ENCODE measurements at regions not wholly inside any gene's neighbourhood (a gene's known extent, or its start where the extent isn't known, plus 50 kb on each side); places are given as distances from the start of the nearest gene placed in this dataset.

DNA sequence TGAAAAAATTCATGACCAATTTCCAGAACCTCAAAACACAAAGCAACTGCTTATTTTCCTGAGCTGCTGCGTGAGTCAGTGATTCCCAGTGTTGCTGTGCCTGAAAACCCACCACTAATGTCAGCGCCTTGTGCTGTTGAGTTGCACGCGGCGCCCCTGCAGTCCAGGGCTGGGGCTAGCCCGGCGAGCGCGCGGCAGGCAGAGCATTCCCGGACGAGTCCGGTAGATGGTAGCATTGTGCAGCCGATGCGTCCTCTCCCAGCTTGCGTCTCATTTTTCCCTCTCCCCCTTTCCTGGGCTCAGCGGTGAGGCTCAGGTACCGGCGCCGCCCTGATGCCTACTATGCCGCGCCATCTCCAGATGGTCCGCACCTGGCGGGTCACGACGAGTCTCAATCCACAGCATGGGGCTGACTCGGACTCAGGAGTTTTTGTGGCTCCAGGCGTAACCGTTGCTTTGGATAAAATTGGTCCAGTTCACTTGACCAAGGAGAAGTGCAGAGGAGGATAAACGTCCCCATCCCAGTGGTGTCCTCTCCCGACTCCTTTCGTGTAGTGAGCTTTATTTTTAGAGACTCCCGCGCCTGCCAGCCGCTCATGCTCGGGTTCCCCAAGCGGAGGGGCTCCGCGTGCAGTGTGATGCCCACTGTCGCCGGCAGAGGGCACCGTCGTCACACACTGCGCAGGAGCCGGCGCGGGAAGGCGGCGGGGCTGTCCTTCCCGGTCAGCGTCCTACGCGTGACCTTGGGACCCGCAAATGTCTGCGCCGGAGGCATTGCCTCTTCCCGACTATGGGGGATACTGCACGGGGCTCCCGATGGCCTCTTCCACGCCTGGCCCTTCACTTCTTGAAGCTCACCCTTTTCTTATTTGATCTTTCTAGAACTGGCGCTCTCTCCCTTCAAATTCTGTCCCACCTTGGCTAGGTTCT, 53.6 kb upstream of the IGFBP7 start (continued):
- TF ChIP-seq, protein P1, sequence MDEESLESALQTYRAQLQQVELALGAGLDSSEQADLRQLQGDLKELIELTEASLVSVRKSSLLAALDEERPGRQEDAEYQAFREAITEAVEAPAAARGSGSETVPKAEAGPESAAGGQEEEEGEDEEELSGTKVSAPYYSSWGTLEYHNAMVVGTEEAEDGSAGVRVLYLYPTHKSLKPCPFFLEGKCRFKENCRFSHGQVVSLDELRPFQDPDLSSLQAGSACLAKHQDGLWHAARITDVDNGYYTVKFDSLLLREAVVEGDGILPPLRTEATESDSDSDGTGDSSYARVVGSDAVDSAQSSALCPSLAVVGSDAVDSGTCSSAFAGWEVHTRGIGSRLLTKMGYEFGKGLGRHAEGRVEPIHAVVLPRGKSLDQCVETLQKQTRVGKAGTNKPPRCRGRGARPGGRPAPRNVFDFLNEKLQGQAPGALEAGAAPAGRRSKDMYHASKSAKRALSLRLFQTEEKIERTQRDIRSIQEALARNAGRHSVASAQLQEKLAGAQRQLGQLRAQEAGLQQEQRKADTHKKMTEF (CRISPR knock-in tag; IDR thresholded peaks at IDR 0.05): 0 out of 2 replicates have a peak, but pooled peaks have one; percentile 29
- TF ChIP-seq FOXC1 (CRISPR knock-in tag; IDR thresholded peaks at IDR 0.05; ENCODE audit: borderline replicate concordance): peak; percentile 62; the same call in 1 of the 2 replicates
- 0 out of 2 replicates have a peak, but pooled peaks have one; percentile 6 for TF ChIP-seq FOXA3 (CRISPR knock-in tag; IDR thresholded peaks at IDR 0.05)
- 0 out of 2 replicates have a peak, but pooled peaks have one; percentile 44 for TF ChIP-seq ZNF317 (CRISPR knock-in tag; IDR thresholded peaks at IDR 0.05)
- TF ChIP-seq RBM39 (IDR thresholded peaks at IDR 0.05; ENCODE audit: low read depth, low read length, poor library complexity, severe bottlenecking): peak; percentile 34
- no peak for TF ChIP-seq ARNT (IDR thresholded peaks at IDR 0.05)
- 0 out of 2 replicates have a peak, but pooled peaks have one; percentile 2 for TF ChIP-seq CREB1 (IDR thresholded peaks at IDR 0.05)
- no peak for TF ChIP-seq CREB1 (CRISPR knock-in tag; IDR thresholded peaks at IDR 0.05)
- TF ChIP-seq DMAP1 (CRISPR knock-in tag; IDR thresholded peaks at IDR 0.05): 0 out of 2 replicates have a peak, but pooled peaks have one; percentile 23
- no peak for TF ChIP-seq FOSL1 (CRISPR knock-in tag; IDR thresholded peaks at IDR 0.05; ENCODE audit: borderline replicate concordance)
- TF ChIP-seq BCL6 (CRISPR knock-in tag; IDR thresholded peaks at IDR 0.05): peak; percentile 37; the same call in 1 of the 2 replicates
- TF ChIP-seq SUZ12 (IDR thresholded peaks at IDR 0.05; ENCODE audit: low read depth, low read length): no peak
- no peak for TF ChIP-seq MBNL3 (CRISPR knock-in tag; conservative IDR thresholded peaks at IDR 0.05)
- TF ChIP-seq FIP1L1 (IDR thresholded peaks at IDR 0.05; ENCODE audit: borderline replicate concordance, insufficient read depth, low read depth, low read length): no peak
- TF ChIP-seq ETV5 (CRISPR knock-in tag; IDR thresholded peaks at IDR 0.05; ENCODE audit: borderline replicate concordance): 0 out of 2 replicates have a peak, but pooled peaks have one; percentile 14
- peak; percentile 79 for TF ChIP-seq RAD21 (CRISPR knock-in tag; IDR thresholded peaks at IDR 0.05)
- TF ChIP-seq, protein P2, sequence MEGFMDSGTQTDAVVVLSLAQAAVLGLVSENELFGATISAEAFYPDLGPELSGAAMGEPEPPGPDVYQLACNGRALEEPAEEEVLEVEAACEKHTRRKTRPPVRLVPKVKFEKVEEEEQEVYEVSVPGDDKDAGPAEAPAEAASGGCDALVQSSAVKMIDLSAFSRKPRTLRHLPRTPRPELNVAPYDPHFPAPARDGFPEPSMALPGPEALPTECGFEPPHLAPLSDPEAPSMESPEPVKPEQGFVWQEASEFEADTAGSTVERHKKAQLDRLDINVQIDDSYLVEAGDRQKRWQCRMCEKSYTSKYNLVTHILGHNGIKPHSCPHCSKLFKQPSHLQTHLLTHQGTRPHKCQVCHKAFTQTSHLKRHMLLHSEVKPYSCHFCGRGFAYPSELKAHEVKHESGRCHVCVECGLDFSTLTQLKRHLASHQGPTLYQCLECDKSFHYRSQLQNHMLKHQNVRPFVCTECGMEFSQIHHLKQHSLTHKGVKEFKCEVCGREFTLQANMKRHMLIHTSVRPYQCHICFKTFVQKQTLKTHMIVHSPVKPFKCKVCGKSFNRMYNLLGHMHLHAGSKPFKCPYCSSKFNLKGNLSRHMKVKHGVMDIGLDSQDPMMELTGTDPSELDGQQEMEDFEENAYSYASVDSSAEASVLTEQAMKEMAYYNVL (CRISPR knock-in tag; IDR thresholded peaks at IDR 0.05; ENCODE audit: borderline replicate concordance): no peak
- TF ChIP-seq, protein P3, sequence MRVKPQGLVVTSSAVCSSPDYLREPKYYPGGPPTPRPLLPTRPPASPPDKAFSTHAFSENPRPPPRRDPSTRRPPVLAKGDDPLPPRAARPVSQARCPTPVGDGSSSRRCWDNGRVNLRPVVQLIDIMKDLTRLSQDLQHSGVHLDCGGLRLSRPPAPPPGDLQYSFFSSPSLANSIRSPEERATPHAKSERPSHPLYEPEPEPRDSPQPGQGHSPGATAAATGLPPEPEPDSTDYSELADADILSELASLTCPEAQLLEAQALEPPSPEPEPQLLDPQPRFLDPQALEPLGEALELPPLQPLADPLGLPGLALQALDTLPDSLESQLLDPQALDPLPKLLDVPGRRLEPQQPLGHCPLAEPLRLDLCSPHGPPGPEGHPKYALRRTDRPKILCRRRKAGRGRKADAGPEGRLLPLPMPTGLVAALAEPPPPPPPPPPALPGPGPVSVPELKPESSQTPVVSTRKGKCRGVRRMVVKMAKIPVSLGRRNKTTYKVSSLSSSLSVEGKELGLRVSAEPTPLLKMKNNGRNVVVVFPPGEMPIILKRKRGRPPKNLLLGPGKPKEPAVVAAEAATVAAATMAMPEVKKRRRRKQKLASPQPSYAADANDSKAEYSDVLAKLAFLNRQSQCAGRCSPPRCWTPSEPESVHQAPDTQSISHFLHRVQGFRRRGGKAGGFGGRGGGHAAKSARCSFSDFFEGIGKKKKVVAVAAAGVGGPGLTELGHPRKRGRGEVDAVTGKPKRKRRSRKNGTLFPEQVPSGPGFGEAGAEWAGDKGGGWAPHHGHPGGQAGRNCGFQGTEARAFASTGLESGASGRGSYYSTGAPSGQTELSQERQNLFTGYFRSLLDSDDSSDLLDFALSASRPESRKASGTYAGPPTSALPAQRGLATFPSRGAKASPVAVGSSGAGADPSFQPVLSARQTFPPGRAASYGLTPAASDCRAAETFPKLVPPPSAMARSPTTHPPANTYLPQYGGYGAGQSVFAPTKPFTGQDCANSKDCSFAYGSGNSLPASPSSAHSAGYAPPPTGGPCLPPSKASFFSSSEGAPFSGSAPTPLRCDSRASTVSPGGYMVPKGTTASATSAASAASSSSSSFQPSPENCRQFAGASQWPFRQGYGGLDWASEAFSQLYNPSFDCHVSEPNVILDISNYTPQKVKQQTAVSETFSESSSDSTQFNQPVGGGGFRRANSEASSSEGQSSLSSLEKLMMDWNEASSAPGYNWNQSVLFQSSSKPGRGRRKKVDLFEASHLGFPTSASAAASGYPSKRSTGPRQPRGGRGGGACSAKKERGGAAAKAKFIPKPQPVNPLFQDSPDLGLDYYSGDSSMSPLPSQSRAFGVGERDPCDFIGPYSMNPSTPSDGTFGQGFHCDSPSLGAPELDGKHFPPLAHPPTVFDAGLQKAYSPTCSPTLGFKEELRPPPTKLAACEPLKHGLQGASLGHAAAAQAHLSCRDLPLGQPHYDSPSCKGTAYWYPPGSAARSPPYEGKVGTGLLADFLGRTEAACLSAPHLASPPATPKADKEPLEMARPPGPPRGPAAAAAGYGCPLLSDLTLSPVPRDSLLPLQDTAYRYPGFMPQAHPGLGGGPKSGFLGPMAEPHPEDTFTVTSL (CRISPR knock-in tag; IDR thresholded peaks at IDR 0.05; ENCODE audit: borderline replicate concordance): peak; percentile 27; the same call in 1 of the 2 replicates
- peak; percentile 63; the same call in 1 of the 2 replicates for TF ChIP-seq ZNF350 (CRISPR knock-in tag; IDR thresholded peaks at IDR 0.05; ENCODE audit: borderline replicate concordance, low read depth)
- TF ChIP-seq HIVEP1 (CRISPR knock-in tag; IDR thresholded peaks at IDR 0.05): no peak; the same call in 1 of the 2 replicates
- TF ChIP-seq SPEN (CRISPR knock-in tag; IDR thresholded peaks at IDR 0.05; ENCODE audit: low read depth): peak; percentile 45; the same call in 1 of the 2 replicates

Measured in HepG2 (cell line).